Activated naive CD8-positive, alpha-beta T cell treated with anti-CD3 and anti-CD28 coated beads for 36 hours (primary cell): ENCODE measurements at regions not wholly inside any gene's neighbourhood (a gene's known extent, or its start where the extent isn't known, plus 50 kb on each side); places are given as distances from the start of the nearest gene placed in this dataset.

Experiments used
- DNase-seq: peaks from one replicate; pipeline ENCODE4 v3.0.0; 2021
- H3K27ac Mint-ChIP-seq: one replicate; pipeline ENCODE4 v1.8.0; 2022; ENCODE audit warnings: mild to moderate bottlenecking, moderate library complexity, mixed read lengths
- H3K27me3 Mint-ChIP-seq: one replicate; pipeline ENCODE4 v1.8.0; 2022; ENCODE audit warnings: mild to moderate bottlenecking, mixed read lengths
- H3K36me3 Mint-ChIP-seq: one replicate; pipeline ENCODE4 v1.8.0; 2021; ENCODE audit warnings: mild to moderate bottlenecking, mixed read lengths
- H3K4me1 Mint-ChIP-seq: one replicate; pipeline ENCODE4 v1.8.0; 2021; ENCODE audit warnings: mixed read lengths
- H3K4me3 Mint-ChIP-seq: one replicate; pipeline ENCODE4 v1.8.0; 2022; ENCODE audit warnings: mild to moderate bottlenecking, moderate library complexity, mixed read lengths
- H3K9me3 Mint-ChIP-seq: one replicate; pipeline ENCODE4 v1.8.0; 2022; ENCODE audit warnings: mixed read lengths

- H3K4me1 Mint-ChIP-seq, result no peaks in the 10 kb centered on the region
- H3K27me3 Mint-ChIP-seq, result no peaks in the 10 kb centered on the region
- H3K36me3 Mint-ChIP-seq, result no peaks in the 10 kb centered on the region
- DNase-seq, result no peak
- H3K9me3 Mint-ChIP-seq, result no peaks in the 10 kb centered on the region
- no peak overlapping the region for H3K4me3 Mint-ChIP-seq
- no peak overlapping the region for H3K27ac Mint-ChIP-seq
Observed at GRCh38 chr4:173943547-173943946, 339.9 kb downstream of the FBXO8 start.

DNA sequence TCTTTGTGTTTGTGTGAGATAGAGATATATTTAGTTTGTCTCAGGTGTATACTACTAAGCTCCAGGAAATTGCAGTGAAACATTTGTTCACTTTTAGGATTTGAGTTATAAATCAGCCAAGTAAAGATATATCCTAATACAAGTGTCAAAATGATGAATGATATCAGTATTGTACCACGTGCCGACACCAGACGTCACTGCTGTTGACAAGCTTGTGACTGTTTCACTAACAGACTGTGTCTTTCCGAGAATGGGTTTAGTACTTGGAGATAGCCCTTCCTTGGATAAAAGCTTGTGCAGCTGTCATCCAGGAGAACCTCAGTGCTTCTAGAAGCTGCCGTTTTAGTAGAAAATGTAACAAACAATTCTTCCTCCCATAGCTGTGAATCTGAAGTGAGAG, 343.3 kb downstream of the FBXO8 start:
- Mint-ChIP-seq H3K4me1 (no peaks in the 10 kb centered on the region), H3K4me3 (no peak overlapping the region), H3K27ac (no peak overlapping the region), H3K36me3 (peaks cover 2% of the 10 kb centered on the region), H3K9me3 (no peaks in the 10 kb centered on the region), H3K27me3 (peaks cover 5% of the 10 kb centered on the region)
- DNase-seq, result no peak

DNA sequence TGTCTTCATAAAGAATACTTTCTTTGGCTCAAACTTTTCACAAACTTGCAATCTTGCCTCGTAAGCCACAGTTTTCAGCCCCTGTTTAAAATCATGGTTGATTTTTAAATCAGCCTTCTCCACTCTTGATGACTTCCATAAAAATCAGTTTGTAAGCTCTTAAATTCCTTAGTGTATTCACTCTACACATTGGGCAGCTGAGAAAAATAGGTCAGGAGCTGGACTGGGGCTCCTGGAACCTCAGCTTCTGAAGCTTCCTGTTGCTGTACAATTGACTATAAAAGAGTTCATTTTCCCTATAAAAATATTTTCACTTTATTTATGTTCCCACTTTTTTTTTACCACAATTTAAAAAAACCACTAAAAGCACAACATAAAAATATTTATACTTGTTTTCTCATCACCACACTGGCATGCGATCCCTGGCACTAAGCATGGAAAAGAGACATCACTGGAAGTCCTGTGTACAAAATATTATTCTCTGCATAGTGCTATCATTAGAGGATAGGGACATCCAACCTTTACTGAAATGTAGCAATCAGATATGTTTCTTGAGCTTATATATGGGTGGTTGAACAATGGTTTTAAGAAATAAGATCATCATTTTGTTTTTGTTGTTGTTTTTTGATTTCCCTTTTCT, 345.7 kb downstream of the FBXO8 start:
- Mint-ChIP-seq H3K9me3 (no peaks in the 10 kb centered on the region), H3K4me3 (no peak overlapping the region), H3K27me3 (peaks cover 5% of the 10 kb centered on the region), H3K27ac (no peak overlapping the region), H3K36me3 (peaks cover 2% of the 10 kb centered on the region), H3K4me1 (no peaks in the 10 kb centered on the region)
- no peak for DNase-seq

- no peak overlapping the region for H3K27ac Mint-ChIP-seq
- no peaks in the 10 kb centered on the region for H3K9me3 Mint-ChIP-seq
- no peak for DNase-seq
- peaks cover 2% of the 10 kb centered on the region for H3K36me3 Mint-ChIP-seq
- H3K27me3 Mint-ChIP-seq, result peaks cover 5% of the 10 kb centered on the region
- no peak overlapping the region for H3K4me3 Mint-ChIP-seq
- H3K4me1 Mint-ChIP-seq, result no peaks in the 10 kb centered on the region
Observed at GRCh38 chr4:173936861-173937260, 346.6 kb downstream of the FBXO8 start.

GRCh38 chr4:173935622-173936405, 347.7 kb downstream of the FBXO8 start:
- Mint-ChIP-seq H3K27me3 (peaks cover 5% of the 10 kb centered on the region), H3K4me1 (no peaks in the 10 kb centered on the region), H3K36me3 (peaks cover 2% of the 10 kb centered on the region), H3K27ac (no peak overlapping the region), H3K9me3 (no peaks in the 10 kb centered on the region), H3K4me3 (no peak overlapping the region)
- DNase-seq, result no peak

DNA sequence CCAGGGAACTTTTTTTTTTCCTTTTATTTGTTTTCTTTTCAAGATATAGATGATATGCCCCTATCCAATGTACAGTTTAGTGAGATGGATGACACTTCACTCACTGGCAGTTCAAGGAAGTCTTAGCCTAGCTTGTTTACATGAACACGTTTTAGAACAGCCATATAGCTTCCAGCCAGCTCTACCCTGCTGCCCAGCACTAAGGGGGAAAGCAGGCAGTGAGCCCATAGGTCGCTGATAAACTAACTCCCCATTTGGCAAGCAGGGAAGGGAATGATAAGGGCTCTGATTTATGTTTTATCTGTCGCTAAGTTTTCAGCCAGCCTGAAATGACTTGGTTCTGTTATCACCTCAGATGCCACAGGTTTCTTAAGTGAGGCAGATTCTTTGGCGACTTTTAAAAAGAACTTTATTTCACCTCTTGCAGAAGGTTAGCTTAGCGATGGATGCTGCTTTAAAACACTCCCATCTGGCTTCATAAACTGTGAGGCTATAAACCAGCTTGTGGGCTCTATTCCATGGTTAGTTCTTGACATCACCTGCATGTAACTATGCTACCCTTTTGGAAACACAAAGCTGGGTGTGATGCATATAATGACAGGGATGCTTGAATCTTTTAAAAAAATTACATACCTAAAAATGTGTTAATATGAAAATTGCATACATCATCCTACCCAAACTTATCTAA, 348.4 kb downstream of the FBXO8 start:
- Mint-ChIP-seq H3K4me3 (no peak overlapping the region), H3K4me1 (no peaks in the 10 kb centered on the region), H3K36me3 (peaks cover 2% of the 10 kb centered on the region), H3K9me3 (no peaks in the 10 kb centered on the region), H3K27me3 (peaks cover 5% of the 10 kb centered on the region), H3K27ac (no peak overlapping the region)
- no peak for DNase-seq

- Mint-ChIP-seq H3K4me3 (no peak overlapping the region), H3K27me3 (peaks cover 5% of the 10 kb centered on the region), H3K36me3 (peaks cover 2% of the 10 kb centered on the region), H3K9me3 (no peaks in the 10 kb centered on the region), H3K4me1 (no peaks in the 10 kb centered on the region), H3K27ac (no peak overlapping the region)
- no peak for DNase-seq
Observed at GRCh38 chr4:173934201-173934600, 349.3 kb downstream of the FBXO8 start.

DNA sequence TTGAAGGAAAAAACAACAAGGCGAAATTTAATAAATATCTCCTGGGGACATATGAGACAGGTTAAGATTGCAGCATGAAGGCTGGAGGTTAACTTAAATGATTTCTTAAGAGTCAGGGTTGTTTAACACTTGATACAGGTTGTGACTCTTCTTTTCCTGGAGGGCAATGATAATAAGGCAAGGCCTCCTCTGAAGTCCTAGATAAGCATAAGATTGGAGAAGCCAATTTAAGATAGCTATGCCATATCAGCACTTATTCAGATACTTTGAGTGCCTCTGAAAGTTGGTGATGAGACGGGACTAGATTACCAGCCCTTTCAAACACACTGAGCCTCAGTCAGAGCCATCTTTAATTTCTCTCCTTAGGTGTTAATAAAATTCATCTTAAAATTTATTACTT, 350.8 kb downstream of the FBXO8 start:
- no peak overlapping the region for H3K27ac Mint-ChIP-seq
- no peak for DNase-seq
- H3K4me1 Mint-ChIP-seq, result no peaks in the 10 kb centered on the region
- no peak overlapping the region for H3K4me3 Mint-ChIP-seq
- H3K36me3 Mint-ChIP-seq, result peaks cover 2% of the 10 kb centered on the region
- H3K9me3 Mint-ChIP-seq, result no peaks in the 10 kb centered on the region
- peaks cover 5% of the 10 kb centered on the region for H3K27me3 Mint-ChIP-seq

GRCh38 chr4:173930329-173930967, 353.0 kb downstream of the FBXO8 start:
- Mint-ChIP-seq H3K36me3 (no peaks in the 10 kb centered on the region), H3K27ac (no peak overlapping the region), H3K4me3 (no peak overlapping the region), H3K9me3 (no peaks in the 10 kb centered on the region), H3K4me1 (no peaks in the 10 kb centered on the region), H3K27me3 (peaks cover 1% of the 10 kb centered on the region)
- no peak for DNase-seq

- DNase-seq, result no peak
- Mint-ChIP-seq H3K9me3 (no peaks in the 10 kb centered on the region), H3K27ac (no peak overlapping the region), H3K4me1 (no peaks in the 10 kb centered on the region), H3K27me3 (peaks cover 1% of the 10 kb centered on the region), H3K36me3 (no peaks in the 10 kb centered on the region), H3K4me3 (no peak overlapping the region)
Observed at GRCh38 chr4:173929921-173930320, 353.5 kb downstream of the FBXO8 start.

- Mint-ChIP-seq H3K9me3 (no peaks in the 10 kb centered on the region), H3K4me3 (no peak overlapping the region), H3K36me3 (no peaks in the 10 kb centered on the region), H3K4me1 (no peaks in the 10 kb centered on the region), H3K27ac (no peak overlapping the region), H3K27me3 (peaks cover 6% of the 10 kb centered on the region)
- no peak for DNase-seq
Observed at GRCh38 chr4:173924561-173924960, 358.9 kb downstream of the FBXO8 start.

- Mint-ChIP-seq H3K27me3 (peaks cover 5% of the 10 kb centered on the region), H3K36me3 (no peaks in the 10 kb centered on the region), H3K27ac (no peak overlapping the region), H3K9me3 (no peaks in the 10 kb centered on the region), H3K4me3 (no peak overlapping the region), H3K4me1 (no peaks in the 10 kb centered on the region)
- DNase-seq, result no peak
Observed at GRCh38 chr4:173919861-173920260, 363.6 kb downstream of the FBXO8 start.

GRCh38 chr4:173919196-173919595, 364.3 kb downstream of the FBXO8 start:
- Mint-ChIP-seq H3K4me1 (no peaks in the 10 kb centered on the region), H3K4me3 (no peak overlapping the region), H3K27ac (no peak overlapping the region), H3K36me3 (no peaks in the 10 kb centered on the region), H3K9me3 (no peaks in the 10 kb centered on the region), H3K27me3 (no peaks in the 10 kb centered on the region)
- DNase-seq, result no peak

DNA sequence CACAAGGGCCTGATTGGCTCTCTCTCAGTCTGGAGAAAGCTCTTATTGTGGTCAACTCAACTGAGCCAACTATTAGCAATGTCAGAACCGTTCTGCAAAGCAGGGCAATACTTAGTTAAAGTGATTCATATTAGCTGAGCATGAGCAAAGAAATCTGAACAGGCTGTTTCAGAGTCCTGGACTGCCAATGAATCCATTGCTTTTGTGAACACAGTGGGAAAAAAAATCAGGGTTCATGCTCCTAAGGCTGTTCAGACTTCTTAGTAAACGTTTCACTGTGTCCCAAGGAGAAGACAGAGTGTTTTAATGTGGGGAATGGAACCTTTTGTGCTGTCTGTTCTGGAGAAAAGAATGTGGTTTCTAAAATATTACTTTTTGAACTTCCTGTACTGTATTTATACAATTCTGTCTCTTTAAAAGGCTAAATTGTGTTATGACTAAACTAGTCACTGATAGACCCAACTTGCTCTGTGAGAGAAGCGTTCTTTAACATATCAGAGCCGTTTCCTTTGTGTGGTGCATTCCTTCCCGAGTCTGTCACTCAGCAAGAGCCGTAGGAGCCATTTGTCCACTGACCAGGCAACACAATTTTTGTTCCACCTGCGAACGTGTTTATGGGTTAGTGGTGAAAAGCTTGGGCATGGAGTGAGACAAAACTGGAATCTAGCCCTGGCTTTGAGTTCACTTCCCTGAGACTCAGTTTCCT, 366.1 kb downstream of the FBXO8 start:
- H3K9me3 Mint-ChIP-seq, result no peaks in the 10 kb centered on the region
- no peaks in the 10 kb centered on the region for H3K27me3 Mint-ChIP-seq
- H3K4me1 Mint-ChIP-seq, result no peaks in the 10 kb centered on the region
- no peaks in the 10 kb centered on the region for H3K36me3 Mint-ChIP-seq
- no peak for DNase-seq
- H3K4me3 Mint-ChIP-seq, result no peak overlapping the region
- no peak overlapping the region for H3K27ac Mint-ChIP-seq

DNA sequence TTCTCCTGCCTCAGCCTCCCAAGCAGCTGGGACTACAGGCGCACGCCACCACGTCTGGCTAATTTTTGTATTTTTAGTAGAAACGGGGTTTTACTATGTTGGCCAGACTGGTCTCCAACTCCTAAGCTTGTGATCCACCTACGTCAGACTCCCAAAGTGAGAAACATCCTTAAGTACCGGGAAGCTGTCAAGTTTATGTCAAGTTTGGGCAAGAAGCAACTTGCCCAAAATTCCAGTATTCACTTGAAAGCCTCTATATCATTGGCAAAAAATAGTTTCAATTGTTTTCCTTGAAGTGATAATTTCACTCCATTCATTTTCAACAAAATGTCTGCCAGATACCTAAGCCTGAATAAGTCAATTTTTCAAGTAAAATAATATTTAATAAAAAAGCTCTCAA, 370.0 kb downstream of the FBXO8 start:
- H3K9me3 Mint-ChIP-seq, result no peaks in the 10 kb centered on the region

More for the DNA sequence above, 370.0 kb downstream of the FBXO8 start:
- no peaks in the 10 kb centered on the region for H3K27me3 Mint-ChIP-seq
- no peaks in the 10 kb centered on the region for H3K4me1 Mint-ChIP-seq
- H3K27ac Mint-ChIP-seq, result no peak overlapping the region
- no peak for DNase-seq
- no peak overlapping the region for H3K4me3 Mint-ChIP-seq
- H3K36me3 Mint-ChIP-seq, result no peaks in the 10 kb centered on the region
